ENCODE measurements at regions not wholly inside any gene's neighbourhood (a gene's known extent, or its start where the extent isn't known, plus 50 kb on each side); places are given as distances from the start of the nearest gene placed in this dataset.

GRCh38 chr10:43930777-43931176, 282.1 kb upstream of the ZNF32 start:
- H3K27me3 ChIP-seq = no peaks in the 10 kb centered on the region
- H3K36me3 ChIP-seq = no peaks in the 10 kb centered on the region
- TF ChIP-seq CTCF (IDR thresholded peaks at IDR 0.05) = no peak
- no peak overlapping the region for H3K4me3 ChIP-seq (ENCODE audit: low read depth in 1 of 2, low read length in 1 of 2)
- H3K4me1 ChIP-seq (ENCODE audit: control insufficient read depth in 1 of 2, insufficient read depth in 1 of 2, low read depth in 1 of 2, low read length in 1 of 2) = no peaks in the 10 kb centered on the region
- no peaks in the 10 kb centered on the region for H3K9me3 ChIP-seq
- no peak overlapping the region for H3K27ac ChIP-seq

GRCh38 chr10:43930243-43930642, 281.6 kb upstream of the ZNF32 start:
- H3K27me3 ChIP-seq = no peaks in the 10 kb centered on the region
- no peak overlapping the region for H3K27ac ChIP-seq
- H3K4me3 ChIP-seq (ENCODE audit: low read depth in 1 of 2, low read length in 1 of 2) = no peak overlapping the region
- H3K9me3 ChIP-seq = no peaks in the 10 kb centered on the region
- no peaks in the 10 kb centered on the region for H3K36me3 ChIP-seq
- no peaks in the 10 kb centered on the region for H3K4me1 ChIP-seq (ENCODE audit: control insufficient read depth in 1 of 2, insufficient read depth in 1 of 2, low read depth in 1 of 2, low read length in 1 of 2)
- no peak for TF ChIP-seq CTCF (IDR thresholded peaks at IDR 0.05)

GRCh38 chr10:43929122-43929521, 280.4 kb upstream of the ZNF32 start:
- Histone ChIP-seq H3K9me3 (no peaks in the 10 kb centered on the region), H3K36me3 (no peaks in the 10 kb centered on the region), H3K4me3 (ENCODE audit: low read depth in 1 of 2, low read length in 1 of 2) (no peak overlapping the region), H3K27ac (no peak overlapping the region), H3K4me1 (ENCODE audit: control insufficient read depth in 1 of 2, insufficient read depth in 1 of 2, low read depth in 1 of 2, low read length in 1 of 2) (no peaks in the 10 kb centered on the region), H3K27me3 (no peaks in the 10 kb centered on the region)
- TF ChIP-seq CTCF (IDR thresholded peaks at IDR 0.05) = no peak

GRCh38 chr10:43928425-43928968, 279.8 kb upstream of the ZNF32 start:
- Histone ChIP-seq H3K4me1 (ENCODE audit: control insufficient read depth in 1 of 2, insufficient read depth in 1 of 2, low read depth in 1 of 2, low read length in 1 of 2) (no peaks in the 10 kb centered on the region), H3K36me3 (no peaks in the 10 kb centered on the region), H3K27me3 (no peaks in the 10 kb centered on the region), H3K4me3 (ENCODE audit: low read depth in 1 of 2, low read length in 1 of 2) (no peak overlapping the region), H3K27ac (no peak overlapping the region), H3K9me3 (no peaks in the 10 kb centered on the region)
- no peak for TF ChIP-seq CTCF (IDR thresholded peaks at IDR 0.05)

GRCh38 chr10:43926875-43927406, 278.3 kb upstream of the ZNF32 start:
- H3K9me3 ChIP-seq = no peaks in the 10 kb centered on the region
- no peak overlapping the region for H3K27ac ChIP-seq
- no peaks in the 10 kb centered on the region for H3K4me1 ChIP-seq (ENCODE audit: control insufficient read depth in 1 of 2, insufficient read depth in 1 of 2, low read depth in 1 of 2, low read length in 1 of 2)
- no peaks in the 10 kb centered on the region for H3K36me3 ChIP-seq
- H3K4me3 ChIP-seq (ENCODE audit: low read depth in 1 of 2, low read length in 1 of 2) = no peak overlapping the region
- no peaks in the 10 kb centered on the region for H3K27me3 ChIP-seq
- no peak for TF ChIP-seq CTCF (IDR thresholded peaks at IDR 0.05)
